ENCODE measurements at regions not wholly inside any gene's neighbourhood (a gene's known extent, or its start where the extent isn't known, plus 50 kb on each side); places are given as distances from the start of the nearest gene placed in this dataset.

DNA sequence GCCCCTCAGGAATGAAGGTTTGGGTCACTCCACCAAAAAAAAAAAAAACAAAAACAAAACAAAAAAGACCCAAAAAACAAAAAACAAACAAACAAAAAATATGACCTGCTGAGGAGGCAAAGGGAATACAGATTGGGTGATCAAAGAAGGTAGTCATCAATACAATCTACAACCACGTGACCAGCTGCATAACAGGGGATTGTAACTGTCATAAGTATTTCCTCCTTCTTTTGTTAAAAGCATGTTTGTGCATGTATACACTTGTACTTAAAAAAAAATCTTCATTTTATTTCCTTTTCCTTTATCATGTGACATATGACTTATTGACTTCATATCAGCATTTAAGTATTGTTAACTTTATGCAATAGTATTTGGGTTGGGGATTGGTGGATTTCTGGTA is 165.1 kb upstream of the IRS2 start:
- TF ChIP-seq ZNF274 (IDR thresholded peaks at IDR 0.05; ENCODE audit: borderline replicate concordance, low read depth, low read length) (no peak), SMAD4 (CRISPR knock-in tag; conservative IDR thresholded peaks at IDR 0.05) (no peak), HSF4 (CRISPR knock-in tag; IDR thresholded peaks at IDR 0.05; ENCODE audit: borderline replicate concordance) (no peak), CBX2 (IDR thresholded peaks at IDR 0.05; ENCODE audit: insufficient read depth, low read length, poor library complexity, severe bottlenecking) (no peak)
